AG09319 (cell line): ENCODE measurements at regions not wholly inside any gene's neighbourhood (a gene's known extent, or its start where the extent isn't known, plus 50 kb on each side); places are given as distances from the start of the nearest gene placed in this dataset.

Experiments used
- DNase-seq: peaks from one replicate; pipeline ENCODE4 v3.0.0-alpha.2; 2010; ENCODE audit warnings: low read depth; ENCODE audit errors: extremely low read depth
- CTCF ChIP-seq: IDR thresholded peaks from 2 replicates; pipeline ENCODE4 v1.5.1; 2011; ENCODE audit warnings: low read depth, mild to moderate bottlenecking, inconsistent platforms, low read length, moderate library complexity

GRCh38 chr2:221002101-221002685 lies 569.9 kb downstream of the EPHA4 start:
- TF ChIP-seq CTCF, result no peak
- no peak for DNase-seq

GRCh38 chr2:221005338-221005737 lies 566.8 kb downstream of the EPHA4 start:
- no peak for TF ChIP-seq CTCF
- DNase-seq, result no peak

- TF ChIP-seq CTCF, result no peak
- DNase-seq, result no peak
Observed at GRCh38 chr2:221006084-221006483, 566.0 kb downstream of the EPHA4 start.

- TF ChIP-seq CTCF, result no peak
- no peak for DNase-seq
Observed at GRCh38 chr2:221016551-221016950, 555.6 kb downstream of the EPHA4 start.

GRCh38 chr2:221018262-221018661 lies 553.8 kb downstream of the EPHA4 start:
- no peak for DNase-seq
- TF ChIP-seq CTCF, result no peak

- DNase-seq, result no peak
- TF ChIP-seq CTCF, result no peak
Observed at GRCh38 chr2:221019668-221020067, 552.4 kb downstream of the EPHA4 start.

- TF ChIP-seq CTCF, result no peak
- no peak for DNase-seq
Observed at GRCh38 chr2:221022554-221022953, 549.5 kb downstream of the EPHA4 start.
